ENCODE measurements at regions not wholly inside any gene's neighbourhood (a gene's known extent, or its start where the extent isn't known, plus 50 kb on each side); places are given as distances from the start of the nearest gene placed in this dataset.
"Not testable (repeated sequence)": the region's sequence is repeated elsewhere in the genome, so short reads cannot be mapped to it uniquely, and the experiment has no call there.

GRCh38 chr1:73463873-73464272 lies 734.1 kb downstream of the LRRIQ3 start:
- peak; percentile 4 for DNase-seq

DNA sequence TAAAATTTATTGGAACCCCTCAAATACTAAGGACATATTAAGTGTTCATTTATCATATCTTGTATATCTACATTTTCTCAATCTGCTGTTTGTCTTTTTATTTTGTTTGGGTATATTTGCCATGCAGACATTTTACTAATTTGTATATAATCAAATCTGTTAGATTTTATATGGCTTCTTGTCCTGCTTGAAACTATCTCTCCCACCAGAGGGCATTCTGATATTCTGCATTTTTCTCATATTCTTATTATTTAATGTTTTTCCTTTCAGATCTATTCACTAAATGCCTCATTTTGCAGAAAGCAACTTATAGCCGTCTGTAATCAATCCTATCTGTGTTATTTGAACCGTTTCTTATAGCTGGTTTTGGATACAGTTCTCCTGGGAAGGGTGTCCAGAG lies 745.5 kb downstream of the LRRIQ3 start:
- no peak for DNase-seq

DNA sequence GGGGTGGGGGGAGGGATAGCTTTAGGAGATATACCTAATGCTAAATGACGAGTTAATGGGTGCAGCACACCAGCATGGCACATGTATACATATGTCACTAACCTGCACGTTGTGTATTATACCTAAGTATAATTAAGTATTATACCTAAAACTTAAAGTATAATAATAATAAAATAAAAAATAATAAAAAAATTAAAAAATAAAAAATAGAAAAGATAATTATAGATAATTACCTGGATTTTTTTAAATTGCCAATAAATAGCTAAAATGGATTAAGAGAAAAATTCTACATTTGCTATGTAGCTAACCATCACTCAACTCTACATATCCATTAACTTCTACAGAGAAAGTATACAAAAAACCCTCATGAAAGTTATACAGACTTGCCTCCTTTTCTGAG lies 747.3 kb downstream of the LRRIQ3 start:
- not testable (repeated sequence) for DNase-seq

- no peak for DNase-seq
Measured at GRCh38 chr1:73411479-73411878, 786.5 kb downstream of the LRRIQ3 start.

- peak; percentile 32 for DNase-seq
Measured at GRCh38 chr1:73401666-73402065, 796.3 kb downstream of the LRRIQ3 start.

GRCh38 chr1:73382966-73383365 lies 815.0 kb downstream of the LRRIQ3 start:
- DNase-seq, result no peak

DNA sequence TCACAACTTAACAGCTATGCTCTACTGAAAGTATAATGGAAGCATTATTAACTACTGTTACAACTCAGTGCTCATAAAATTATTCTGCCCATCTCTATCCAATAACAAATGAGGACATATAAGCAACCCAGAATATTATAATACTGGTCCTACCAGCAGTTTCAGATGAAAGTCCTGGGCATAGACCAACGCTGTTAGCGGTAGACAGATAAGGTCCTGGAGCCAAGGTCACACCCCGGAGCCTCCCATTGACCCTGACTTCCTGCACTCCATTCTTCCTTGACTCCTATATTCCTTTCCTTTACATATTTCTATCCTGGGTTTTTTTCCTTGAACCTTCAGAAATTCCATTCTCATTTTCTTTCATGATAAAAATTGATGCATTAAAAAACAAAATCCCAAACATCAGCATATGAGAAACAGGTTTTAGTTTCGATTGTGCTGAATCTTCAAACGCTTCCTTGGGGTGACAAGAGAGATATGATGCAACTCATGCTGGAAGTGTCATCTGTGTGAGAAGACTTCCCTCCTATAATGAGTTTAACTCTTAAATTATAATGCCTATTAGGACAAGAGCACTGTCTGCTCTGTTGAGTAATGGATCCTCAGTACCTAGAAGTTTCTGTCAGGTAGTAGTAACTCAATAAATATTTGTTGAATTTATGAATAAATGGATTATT lies 831.1 kb downstream of the LRRIQ3 start:
- DNase-seq, result no peak

DNA sequence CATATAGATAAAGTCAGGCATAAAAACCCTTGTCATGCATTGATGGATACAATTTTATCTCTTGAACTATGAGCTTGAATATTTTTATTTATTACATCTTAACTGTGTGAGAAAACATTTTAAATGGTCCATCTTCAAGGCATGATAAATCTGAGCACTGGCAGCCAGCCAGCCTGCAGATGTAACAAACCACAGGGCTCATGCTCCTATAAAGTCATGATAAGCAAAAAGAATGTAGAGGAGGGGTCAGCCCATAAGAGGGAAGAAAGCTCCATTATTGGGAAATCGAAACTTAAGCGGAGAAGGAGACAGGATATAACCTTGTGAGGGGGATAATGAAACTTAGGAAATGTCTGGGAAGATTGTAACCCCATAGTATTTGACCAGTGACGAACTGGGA lies 839.0 kb downstream of the LRRIQ3 start:
- DNase-seq, result no peak

- DNase-seq, result no peak
Measured at GRCh38 chr1:73356485-73356884, 841.5 kb downstream of the LRRIQ3 start.

GRCh38 chr1:73343947-73344346 lies 854.0 kb downstream of the LRRIQ3 start:
- no peak for DNase-seq

DNA sequence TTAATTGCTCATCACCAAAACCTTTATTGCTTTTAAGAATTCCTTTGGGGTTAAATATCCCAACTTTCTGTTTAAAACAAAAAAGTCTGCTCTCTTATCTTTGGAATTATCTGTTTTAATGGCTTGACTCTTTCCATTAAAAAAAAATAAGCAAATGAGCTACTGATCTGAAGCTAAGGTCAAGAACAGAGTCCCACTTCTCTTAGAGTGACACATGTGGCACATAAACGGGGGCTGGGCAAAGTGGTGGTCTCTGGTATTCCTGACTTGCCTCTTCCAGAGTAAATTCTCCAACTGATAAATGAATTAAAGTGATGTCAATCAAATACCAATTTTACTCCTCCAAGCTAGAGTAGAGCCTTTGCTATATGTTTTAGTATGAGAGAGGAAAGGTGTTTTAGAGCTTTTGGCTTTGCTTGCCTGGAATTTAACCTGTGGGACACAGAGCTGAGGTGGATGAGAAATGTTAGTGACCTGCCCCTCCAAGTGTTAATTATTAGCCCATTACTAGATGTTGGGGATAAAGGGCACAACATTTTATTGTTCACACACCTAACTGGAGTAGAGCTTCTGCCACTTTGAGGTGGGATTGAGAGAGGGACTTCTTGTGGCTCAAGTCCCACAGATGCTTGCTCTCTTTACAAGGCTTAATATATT lies 864.0 kb downstream of the LRRIQ3 start:
- DNase-seq, result no peak

- no peak for DNase-seq
Measured at GRCh38 chr1:73331726-73332125, 866.2 kb downstream of the LRRIQ3 start.

GRCh38 chr1:73327998-73328397 lies 870.0 kb downstream of the LRRIQ3 start:
- no peak for DNase-seq

- no peak for DNase-seq
Measured at GRCh38 chr1:73327180-73327793, 870.7 kb downstream of the LRRIQ3 start.

DNA sequence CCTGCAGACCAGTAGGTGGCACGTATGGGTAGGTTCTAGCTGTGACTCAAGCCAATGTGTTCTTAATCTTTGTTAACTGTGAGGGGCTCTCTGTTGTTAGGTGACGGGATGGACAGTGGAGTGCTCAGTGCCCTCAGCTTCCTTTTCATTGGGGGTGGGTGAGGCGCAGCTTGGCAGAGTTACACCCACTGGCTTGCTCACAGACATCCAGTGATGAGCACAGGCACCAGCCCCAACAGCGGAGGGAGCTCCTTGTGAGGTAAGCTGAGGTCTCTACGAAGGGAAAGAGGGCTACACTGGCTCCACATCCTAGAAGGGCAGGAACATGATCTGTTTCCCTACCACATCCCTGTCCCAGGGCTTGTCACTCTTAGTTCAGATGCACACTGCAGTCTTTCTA lies 871.3 kb downstream of the LRRIQ3 start:
- no peak for DNase-seq

- no peak for DNase-seq
Measured at GRCh38 chr1:73310797-73311381, 887.1 kb downstream of the LRRIQ3 start.

DNA sequence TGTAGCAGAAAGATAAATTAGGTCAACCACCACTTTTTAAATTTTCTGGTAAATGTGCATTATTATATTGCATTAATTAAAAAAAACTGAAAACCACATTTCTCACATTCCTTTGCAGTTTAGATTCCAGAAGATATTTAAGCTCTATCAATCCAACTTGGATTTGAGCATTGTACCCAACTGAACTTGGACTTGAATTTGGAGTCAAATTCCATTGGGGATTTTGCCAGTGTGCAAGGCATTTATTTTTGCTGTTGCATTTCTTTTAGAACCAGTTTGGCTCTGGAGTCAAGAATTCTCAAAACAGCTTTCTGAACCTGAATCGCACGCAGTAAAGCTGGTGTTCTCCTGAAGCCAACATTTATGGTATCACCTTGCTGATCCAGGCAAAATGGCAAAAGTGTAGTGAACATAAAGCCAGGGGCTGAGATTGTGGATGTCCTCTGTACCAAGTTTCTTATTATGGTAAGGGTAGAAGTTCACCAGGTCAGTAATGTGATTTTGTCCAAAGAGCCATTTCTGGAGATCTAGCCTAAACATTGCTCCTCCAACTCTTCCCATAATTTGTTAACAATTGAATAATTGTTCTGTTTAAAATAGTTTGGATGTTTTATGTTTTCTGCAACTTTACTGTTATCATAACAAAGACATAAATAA lies 890.9 kb downstream of the LRRIQ3 start:
- no peak for DNase-seq

- DNase-seq, result no peak
Measured at GRCh38 chr1:73273886-73274285, 924.1 kb downstream of the LRRIQ3 start.

- DNase-seq, result not testable (repeated sequence)
Measured at GRCh38 chr1:73245196-73245595, 952.8 kb downstream of the LRRIQ3 start.

DNA sequence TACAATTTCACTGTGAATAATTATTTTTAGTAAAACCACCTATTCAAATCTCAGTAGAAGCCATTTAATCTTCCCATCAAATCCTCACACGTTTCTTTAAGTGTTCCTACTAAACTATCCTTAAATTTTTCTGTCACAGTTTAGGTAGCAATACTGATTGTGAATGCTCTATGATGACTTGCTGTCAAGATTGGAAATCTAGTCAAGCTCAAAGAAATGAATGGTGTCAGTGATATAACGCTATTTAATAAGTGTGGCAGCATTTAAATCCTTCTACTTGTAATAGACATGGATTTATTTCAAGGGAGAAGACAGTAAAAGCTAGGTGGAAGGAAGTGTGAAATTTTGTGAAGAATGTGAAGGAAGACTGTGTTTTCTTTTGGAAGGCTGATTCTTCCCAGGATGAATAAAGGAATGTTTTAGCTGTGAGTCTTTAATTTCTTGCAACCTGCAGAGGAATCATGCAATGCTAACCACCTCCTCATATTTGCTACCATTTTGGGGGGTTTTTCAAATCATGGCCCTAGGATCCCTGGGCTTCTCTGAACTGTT lies 936.7 kb upstream of the NEGR1 start:
- DNase-seq, result no peak

DNA sequence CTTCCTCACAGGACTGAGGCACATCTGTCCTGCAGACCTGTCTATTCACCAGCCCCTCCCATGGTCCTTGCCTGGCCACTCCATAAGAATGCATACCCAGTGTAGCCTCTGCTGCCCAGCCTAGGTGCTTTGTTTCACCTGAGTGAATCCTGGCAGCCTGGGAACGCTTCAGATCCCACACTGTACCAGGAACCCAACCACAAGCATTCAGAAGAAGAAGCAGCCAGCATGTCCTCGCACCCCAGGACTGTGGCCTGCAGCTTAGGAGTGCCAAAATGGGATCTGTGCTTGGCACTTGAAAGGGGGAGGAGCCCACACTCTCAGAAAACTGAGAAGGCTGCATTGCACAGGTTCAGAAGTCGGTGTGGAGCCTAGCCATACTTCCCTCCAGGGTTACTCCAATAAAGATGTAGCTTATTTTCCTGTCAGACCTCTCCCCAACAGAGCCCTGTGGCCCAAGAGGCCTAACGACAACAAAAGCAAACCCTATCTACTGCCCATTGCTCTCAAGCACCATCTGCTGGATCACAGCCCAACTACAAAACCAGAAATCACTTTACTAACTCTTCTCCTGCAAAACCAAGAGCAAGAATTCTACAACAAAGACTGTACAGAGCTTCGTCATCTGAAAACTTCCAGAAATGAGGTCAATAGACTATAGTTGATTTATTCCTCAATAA lies 923.1 kb upstream of the NEGR1 start:
- DNase-seq, result peak; percentile 22

- DNase-seq, result no peak
Measured at GRCh38 chr1:73197972-73198371, 915.6 kb upstream of the NEGR1 start.

DNA sequence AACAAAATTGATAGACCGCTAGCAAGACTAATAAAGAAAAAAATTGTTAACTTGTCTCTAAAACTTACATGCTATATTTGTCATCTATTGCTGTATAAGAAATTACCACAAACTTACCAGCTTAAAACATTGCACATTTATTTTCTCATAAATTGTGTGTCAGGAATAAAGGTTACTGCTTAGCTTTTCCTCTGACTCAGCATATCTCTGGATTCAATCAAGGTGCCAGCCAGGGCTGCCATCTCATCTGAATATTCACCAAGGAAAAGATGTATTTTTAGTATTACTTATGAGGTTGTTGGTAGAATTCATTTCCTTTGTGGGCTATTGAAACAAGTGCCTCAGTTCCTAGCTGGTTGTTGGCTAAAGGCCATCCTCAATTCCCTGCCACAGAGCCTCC lies 912.6 kb upstream of the NEGR1 start:
- no peak for DNase-seq
